Suprapubic skin (tissue), 4 donors: ENCODE measurements at regions not wholly inside any gene's neighbourhood (a gene's known extent, or its start where the extent isn't known, plus 50 kb on each side); places are given as distances from the start of the nearest gene placed in this dataset.

Experiments used
- DNase-seq, 2 donors: peaks; one replicate each; pipeline ENCODE4 v3.0.0-alpha.2; 2019; ENCODE audit warnings: low spot score in 2 of 2
- H3K27ac ChIP-seq: fragments of 200-600 bp; sonication (generic); one replicate; pipeline ENCODE4 v1.5.1; 2019
- H3K27me3 ChIP-seq: fragments of 200-600 bp; sonication (generic); one replicate; pipeline ENCODE4 v1.5.1; 2019
- H3K36me3 ChIP-seq: fragments of 200-600 bp; sonication (generic); one replicate; pipeline ENCODE4 v1.5.1; 2019
- H3K4me1 ChIP-seq: fragments of 200-600 bp; sonication (generic); one replicate; pipeline ENCODE4 v1.5.1; 2019
- H3K4me3 ChIP-seq: fragments of 200-600 bp; sonication (generic); one replicate; pipeline ENCODE4 v1.5.1; 2019; ENCODE audit warnings: mild to moderate bottlenecking
- H3K9me3 ChIP-seq: fragments of 200-600 bp; sonication (generic); one replicate; pipeline ENCODE4 v1.5.1; 2019
- EP300 ChIP-seq: sonication (generic); formaldehyde crosslinking; IDR thresholded peaks from one replicate; pipeline ENCODE4 v1.6.1; 2017; ENCODE audit warnings: antibody characterized with exemption
- POLR2A ChIP-seq, 2 donors: fragments of 450-650 bp; IDR thresholded peaks; one replicate each; pipeline ENCODE4 v1.6.1; 2017; ENCODE audit warnings: antibody characterized with exemption in 2 of 2, mild to moderate bottlenecking in 2 of 2, moderate library complexity in 2 of 2
- POLR2AphosphoS5 ChIP-seq, 3 donors: sonication (generic); formaldehyde crosslinking; IDR thresholded peaks; one replicate each; pipeline ENCODE4 v1.6.1; 2017; ENCODE audit warnings: antibody characterized with exemption in 3 of 3
- WGBS: methylation state at CpG from one replicate; pipeline ENCODE4 v1.1.5; 2018; 5-methylcytosine and 5-hydroxymethylcytosine counted together
- TF ChIP-seq, protein P1 (sequence below), 2 donors: fragments of 200-600 bp in 1 of 2; fragments of 450-650 bp in 1 of 2; sonication (generic) in 1 of 2; IDR thresholded peaks; one replicate each; pipeline ENCODE4 v1.5.1; 2016 to 2019; ENCODE audit warnings: antibody characterized with exemption in 2 of 2, mild to moderate bottlenecking in 1 of 2, moderate library complexity in 1 of 2

DNA sequence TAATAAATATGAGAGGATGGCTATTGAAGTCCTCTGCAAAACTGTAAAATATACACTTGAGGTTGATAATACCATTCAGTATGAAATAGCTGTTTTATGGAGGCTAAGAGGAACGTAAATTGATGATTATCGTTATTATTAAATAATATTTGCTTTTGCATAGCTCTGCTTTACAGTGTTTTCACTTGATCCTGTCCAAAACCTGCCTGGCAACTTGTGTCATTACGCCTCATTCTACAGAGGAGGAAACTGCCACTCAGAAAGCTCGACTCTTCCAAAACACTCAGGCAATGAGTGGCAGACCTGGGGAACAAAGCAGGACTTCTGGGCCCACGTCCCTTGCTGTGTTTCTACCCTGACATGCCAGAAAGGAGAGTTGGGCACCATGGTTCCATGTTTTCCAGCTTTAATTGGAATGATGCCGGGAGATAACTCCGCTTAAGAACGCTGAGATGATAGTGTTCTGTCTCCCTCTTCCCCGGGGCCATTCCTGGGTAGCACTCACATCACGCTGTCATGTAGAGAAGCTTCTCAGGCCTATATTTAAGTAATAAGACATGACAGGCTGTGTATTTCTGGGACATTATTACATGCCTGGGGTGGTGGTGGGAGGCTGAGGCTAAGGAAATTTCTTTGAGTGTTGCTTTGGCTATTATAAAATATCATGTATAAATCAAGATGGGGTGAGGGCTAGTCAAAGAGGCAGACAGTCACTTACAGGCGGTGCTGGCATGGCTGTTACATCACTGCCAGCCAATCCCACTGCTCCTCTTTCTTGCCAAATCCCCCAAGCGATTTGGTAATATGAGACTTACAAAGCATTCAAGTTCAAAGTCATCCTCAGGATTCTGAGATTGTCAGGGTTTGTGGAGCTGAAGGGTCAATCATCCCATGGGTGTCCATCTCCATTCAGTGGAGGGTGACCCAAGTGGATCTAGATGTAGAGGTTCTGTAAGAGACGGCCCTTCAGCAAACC is 501.7 kb downstream of the INSC start:
- TF ChIP-seq EP300: no peak
- TF ChIP-seq, protein P1, sequence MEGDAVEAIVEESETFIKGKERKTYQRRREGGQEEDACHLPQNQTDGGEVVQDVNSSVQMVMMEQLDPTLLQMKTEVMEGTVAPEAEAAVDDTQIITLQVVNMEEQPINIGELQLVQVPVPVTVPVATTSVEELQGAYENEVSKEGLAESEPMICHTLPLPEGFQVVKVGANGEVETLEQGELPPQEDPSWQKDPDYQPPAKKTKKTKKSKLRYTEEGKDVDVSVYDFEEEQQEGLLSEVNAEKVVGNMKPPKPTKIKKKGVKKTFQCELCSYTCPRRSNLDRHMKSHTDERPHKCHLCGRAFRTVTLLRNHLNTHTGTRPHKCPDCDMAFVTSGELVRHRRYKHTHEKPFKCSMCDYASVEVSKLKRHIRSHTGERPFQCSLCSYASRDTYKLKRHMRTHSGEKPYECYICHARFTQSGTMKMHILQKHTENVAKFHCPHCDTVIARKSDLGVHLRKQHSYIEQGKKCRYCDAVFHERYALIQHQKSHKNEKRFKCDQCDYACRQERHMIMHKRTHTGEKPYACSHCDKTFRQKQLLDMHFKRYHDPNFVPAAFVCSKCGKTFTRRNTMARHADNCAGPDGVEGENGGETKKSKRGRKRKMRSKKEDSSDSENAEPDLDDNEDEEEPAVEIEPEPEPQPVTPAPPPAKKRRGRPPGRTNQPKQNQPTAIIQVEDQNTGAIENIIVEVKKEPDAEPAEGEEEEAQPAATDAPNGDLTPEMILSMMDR (IDR thresholded peaks at IDR 0.05): no peak
- no peak for TF ChIP-seq POLR2AphosphoS5 (IDR thresholded peaks at IDR 0.05)
- TF ChIP-seq POLR2A (IDR thresholded peaks at IDR 0.05): no peak
- 93% methylated on average over 12 of the region's 13 CpGs for WGBS
- no peak for DNase-seq

DNA sequence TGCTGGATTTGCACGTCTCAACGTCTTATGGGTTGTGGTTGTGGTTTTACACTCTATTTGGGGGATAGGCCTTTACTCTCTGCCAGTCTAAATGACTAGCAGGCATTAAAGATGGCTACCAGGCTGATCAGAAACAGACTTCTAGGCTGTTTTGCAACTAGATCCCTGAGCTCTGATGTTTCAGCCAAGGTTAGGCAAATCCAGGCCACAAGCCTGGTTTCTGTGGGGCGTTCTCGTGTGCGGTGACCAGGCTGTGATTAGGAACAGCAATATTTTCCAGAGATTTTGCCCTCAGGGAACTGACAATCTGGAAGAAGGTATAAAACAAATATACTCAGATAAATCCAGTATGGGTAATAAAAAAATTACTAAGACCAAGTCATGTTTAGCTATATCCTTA is 502.4 kb downstream of the INSC start:
- Histone ChIP-seq H3K4me1 (no peaks in the 10 kb centered on the region), H3K36me3 (no peaks in the 10 kb centered on the region), H3K27ac (no peak overlapping the region), H3K9me3 (no peaks in the 10 kb centered on the region), H3K4me3 (no peak overlapping the region), H3K27me3 (no peaks in the 10 kb centered on the region)
- WGBS: 70% methylated on average over 3 of the region's 5 CpGs
- no peak for DNase-seq
- TF ChIP-seq EP300 (no peak), POLR2A (IDR thresholded peaks at IDR 0.05) (no peak), POLR2AphosphoS5 (IDR thresholded peaks at IDR 0.05) (no peak)
- TF ChIP-seq, protein P1 (IDR thresholded peaks at IDR 0.05): no peak

More for the DNA sequence above, 501.7 kb downstream of the INSC start:
- Histone ChIP-seq H3K27me3 (no peaks in the 10 kb centered on the region), H3K4me3 (no peak overlapping the region), H3K9me3 (no peaks in the 10 kb centered on the region), H3K36me3 (no peaks in the 10 kb centered on the region), H3K4me1 (no peaks in the 10 kb centered on the region), H3K27ac (no peak overlapping the region)

DNA sequence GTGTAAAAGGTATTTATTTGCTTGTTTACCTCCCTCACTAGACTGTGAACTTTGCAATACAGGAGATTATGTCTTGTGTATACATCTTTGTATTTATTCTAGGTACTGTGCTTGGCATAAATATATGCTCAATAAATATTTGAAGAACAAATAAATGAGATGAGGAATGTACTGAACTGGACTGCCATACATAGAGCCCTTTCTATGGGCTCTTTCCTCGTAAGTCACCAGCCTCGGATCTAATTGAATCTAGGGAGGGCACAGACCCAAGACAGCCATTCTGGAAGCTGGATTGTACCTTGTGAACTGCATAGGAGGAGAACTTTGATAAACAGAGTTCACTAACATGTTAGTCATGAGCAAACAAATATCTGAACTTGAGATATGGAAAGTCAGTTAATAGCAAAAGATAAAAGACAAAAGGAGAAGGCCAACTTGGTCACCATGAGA is 503.9 kb downstream of the INSC start:
- 95% methylated on average over 2 of the region's 2 CpGs for WGBS
- TF ChIP-seq POLR2AphosphoS5 (IDR thresholded peaks at IDR 0.05) (no peak), EP300 (no peak), POLR2A (IDR thresholded peaks at IDR 0.05) (no peak)
- TF ChIP-seq, protein P1 (IDR thresholded peaks at IDR 0.05): no peak
- Histone ChIP-seq H3K9me3 (no peaks in the 10 kb centered on the region), H3K4me1 (no peaks in the 10 kb centered on the region), H3K27ac (no peak overlapping the region), H3K36me3 (no peaks in the 10 kb centered on the region), H3K4me3 (no peak overlapping the region), H3K27me3 (no peaks in the 10 kb centered on the region)
- DNase-seq: no peak

DNA sequence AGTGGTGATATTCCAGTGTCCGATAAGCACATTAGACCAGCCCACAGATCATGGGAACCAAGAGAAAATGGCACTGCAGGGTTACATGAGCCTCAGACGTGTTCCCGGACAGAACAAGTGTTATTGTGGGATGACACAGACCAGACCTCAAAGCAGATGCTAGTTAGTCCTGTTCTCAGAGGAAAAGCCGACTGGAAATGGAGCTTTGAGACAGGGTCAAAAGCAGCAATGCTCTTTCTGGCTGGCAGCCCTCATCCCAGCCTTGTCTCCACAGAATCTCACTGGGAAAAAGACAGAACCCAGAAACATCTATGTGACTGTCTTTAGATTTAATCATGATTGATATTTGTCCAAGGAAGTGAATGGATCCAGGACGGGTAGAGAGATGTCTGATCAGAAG is 506.8 kb downstream of the INSC start:
- H3K27me3 ChIP-seq: no peaks in the 10 kb centered on the region
- DNase-seq: no peak
- TF ChIP-seq POLR2AphosphoS5 (IDR thresholded peaks at IDR 0.05) (no peak), POLR2A (IDR thresholded peaks at IDR 0.05) (no peak), EP300 (no peak)
- TF ChIP-seq, protein P1 (IDR thresholded peaks at IDR 0.05): no peak
- H3K4me3 ChIP-seq: no peak overlapping the region
- no peak overlapping the region for H3K27ac ChIP-seq
- no peaks in the 10 kb centered on the region for H3K36me3 ChIP-seq
- 81% methylated on average over 5 of the region's 5 CpGs for WGBS
- no peaks in the 10 kb centered on the region for H3K9me3 ChIP-seq
- no peaks in the 10 kb centered on the region for H3K4me1 ChIP-seq

DNA sequence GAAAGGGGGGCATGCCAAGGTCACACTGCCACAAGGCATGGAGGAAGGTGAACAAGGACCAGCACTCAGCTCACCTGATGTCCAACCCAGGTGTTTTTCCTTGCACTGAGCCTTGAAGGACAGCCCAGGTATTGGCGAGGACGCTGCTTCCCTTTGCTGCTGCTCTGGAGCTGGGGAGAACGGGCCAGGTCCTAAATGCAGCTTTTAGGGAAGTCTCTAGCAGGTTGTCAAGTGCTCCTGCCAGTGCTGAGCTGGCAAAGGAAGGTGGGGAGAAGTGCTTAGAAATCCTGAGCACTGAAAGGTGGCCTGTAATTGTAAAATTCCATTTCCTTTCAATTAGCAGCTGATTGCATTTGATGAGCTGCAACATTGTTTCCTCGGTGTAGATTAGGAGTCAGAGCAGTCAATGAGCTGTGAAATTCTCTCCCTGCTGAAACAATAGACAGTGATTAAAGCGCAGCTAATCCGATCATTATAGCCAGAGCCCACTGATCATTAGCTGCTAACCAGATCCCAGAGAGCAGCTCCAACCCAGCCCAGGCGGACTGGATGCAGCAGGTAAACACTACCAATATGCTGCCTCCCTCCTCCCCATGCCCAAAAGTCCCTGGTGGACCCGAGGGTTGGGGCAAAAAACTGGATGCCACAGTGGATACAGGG is 507.6 kb downstream of the INSC start:
- TF ChIP-seq POLR2A (IDR thresholded peaks at IDR 0.05) (no peak), EP300 (no peak), POLR2AphosphoS5 (IDR thresholded peaks at IDR 0.05) (no peak)
- TF ChIP-seq, protein P1 (IDR thresholded peaks at IDR 0.05): no peak
- H3K36me3 ChIP-seq: no peaks in the 10 kb centered on the region
- no peak for DNase-seq
- no peak overlapping the region for H3K27ac ChIP-seq
- H3K4me1 ChIP-seq: no peaks in the 10 kb centered on the region
- no peaks in the 10 kb centered on the region for H3K9me3 ChIP-seq
- H3K27me3 ChIP-seq: no peaks in the 10 kb centered on the region
- H3K4me3 ChIP-seq: no peak overlapping the region
- 77% methylated on average over 7 of the region's 8 CpGs for WGBS
